ENCODE measurements at regions not wholly inside any gene's neighbourhood (a gene's known extent, or its start where the extent isn't known, plus 50 kb on each side); places are given as distances from the start of the nearest gene placed in this dataset.

DNA sequence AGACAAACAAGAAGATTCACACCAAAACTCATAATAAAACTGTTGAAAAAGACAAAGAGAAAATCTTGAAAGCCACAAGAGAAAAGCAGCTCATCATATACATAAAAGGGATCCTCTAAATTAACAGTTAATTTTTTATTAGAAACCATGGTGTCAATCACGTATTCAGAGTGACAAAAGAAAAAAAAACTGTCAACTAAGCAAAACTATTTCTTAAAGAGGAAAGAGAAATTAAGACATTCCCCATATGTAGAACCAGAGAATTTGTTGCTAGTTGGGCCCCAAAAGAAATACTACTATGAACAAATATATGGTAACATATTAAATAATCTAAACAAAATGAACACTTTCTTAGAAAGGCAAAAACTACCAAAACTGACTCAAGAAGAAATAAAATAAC, 74.3 kb upstream of the TENT5A start:
- no peak for TF ChIP-seq GABPA (IDR thresholded peaks at IDR 0.05; ENCODE audit: borderline replicate concordance, insufficient read depth, low read length)
- 0 out of 2 replicates have a peak, but pooled peaks have one; percentile 4 for TF ChIP-seq MAFK (IDR thresholded peaks at IDR 0.05; ENCODE audit: low read depth, low read length)
- Histone ChIP-seq H3K79me2 (ENCODE audit: control insufficient read depth in 1 of 2, insufficient read depth in 2 of 2, low read length in 2 of 2) (no peaks in the 10 kb centered on the region), H2AK5ac (ENCODE audit: low read depth, low read length) (no peak overlapping the region), H3K23ac (ENCODE audit: insufficient read length) (no peak overlapping the region), H2BK12ac (ENCODE audit: low read depth, low read length) (no peak overlapping the region), H4K91ac (replicated peaks; ENCODE audit: insufficient read length, low read length) (no peak overlapping the region), H3K4ac (replicated peaks; ENCODE audit: insufficient read length, low read depth, low read length) (no peak overlapping the region), H3K27ac (ENCODE audit: low read depth, low read length) (no peak overlapping the region), H3K18ac (ENCODE audit: extremely low read depth, low read length) (no peak overlapping the region), H3K4me1 (replicated peaks in 1 of 4; ENCODE audit: control insufficient read depth in 3 of 4, insufficient read depth in 4 of 4, low read length in 3 of 4) (no peaks in the 10 kb centered on the region), H2BK5ac (ENCODE audit: low read depth, low read length) (no peak overlapping the region), H2AFZ (ENCODE audit: low read length) (no peak overlapping the region), H2BK15ac (ENCODE audit: low read length) (no peak overlapping the region), H3K36me3 (ENCODE audit: control insufficient read depth in 2 of 4, insufficient read depth in 4 of 4, low read length in 3 of 4) (no peaks in the 10 kb centered on the region), H3K23me2 (ENCODE audit: low read depth, low read length) (no peaks in the 10 kb centered on the region), H3K4me3 (ENCODE audit: extremely low read depth in 1 of 4, insufficient read depth in 2 of 4, low read depth in 3 of 4, low read length in 4 of 4) (no peak overlapping the region), H3K27me3 (replicated peaks in 1 of 4; ENCODE audit: control insufficient read depth in 3 of 4, extremely low read depth in 1 of 4, insufficient read depth in 3 of 4, low read length in 3 of 4) (no peaks in the 10 kb centered on the region), H3K4me2 (ENCODE audit: insufficient read depth in 1 of 2, low read depth in 2 of 2, low read length in 2 of 2) (no peak overlapping the region), H3K9ac (replicated peaks in 1 of 4; ENCODE audit: extremely low read depth in 1 of 4, low read depth in 3 of 4, low read length in 3 of 4) (no peak overlapping the region), H2BK120ac (replicated peaks; ENCODE audit: low read depth, low read length) (no peak overlapping the region), H3K14ac (ENCODE audit: insufficient read length) (no peak overlapping the region), H4K20me1 (replicated peaks in 1 of 2; ENCODE audit: control insufficient read depth in 1 of 2, insufficient read depth in 2 of 2, low read length in 2 of 2) (no peaks in the 10 kb centered on the region), H3K56ac (replicated peaks; ENCODE audit: insufficient read length, low read depth, low read length) (no peak overlapping the region), H3K9me3 (ENCODE audit: insufficient read depth in 2 of 2, low read depth in 1 of 2, low read length in 1 of 2) (no peaks in the 10 kb centered on the region), H2BK20ac (ENCODE audit: low read length) (no peak overlapping the region), H4K8ac (ENCODE audit: extremely low read depth, insufficient read depth, low read length) (no peak overlapping the region), H4K5ac (ENCODE audit: insufficient read length, low read depth, low read length) (no peak overlapping the region), H3K79me1 (ENCODE audit: low read depth, low read length) (no peaks in the 10 kb centered on the region)
- FAIRE-seq (no peak), DNase-seq (ENCODE audit: low read depth in 1 of 2, low spot score in 2 of 2) (no peak)
- ChIA-PET POLR2A (ENCODE audit: partially characterized antibody) (no interaction called here), CTCF (ENCODE audit: partially characterized antibody) (interaction anchor here (1.1 kb wide), 1 partner anchor 11 kb away, joined by 3 read pairs; no protein-coding TSS in a partner anchor)
- WGBS, 2 experiments (ENCODE audit: extremely low coverage in 1 of 2, insufficient coverage in 1 of 2, insufficient read length in 1 of 2, insufficient replicate concordance in 2 of 2, low coverage in 1 of 2, low lambda C conversion rate in 2 of 2, missing lambda C conversion rate in 1 of 2) = 0% methylated on average over 1 of the region's 1 CpG; no CpG with 5 or more reads in 1 of the 2 experiments

All from H1 (cell line).